ENCODE measurements at regions not wholly inside any gene's neighbourhood (a gene's known extent, or its start where the extent isn't known, plus 50 kb on each side); places are given as distances from the start of the nearest gene placed in this dataset.
"Not testable (repeated sequence)": the region's sequence is repeated elsewhere in the genome, so short reads cannot be mapped to it uniquely, and the experiment has no call there.

DNA sequence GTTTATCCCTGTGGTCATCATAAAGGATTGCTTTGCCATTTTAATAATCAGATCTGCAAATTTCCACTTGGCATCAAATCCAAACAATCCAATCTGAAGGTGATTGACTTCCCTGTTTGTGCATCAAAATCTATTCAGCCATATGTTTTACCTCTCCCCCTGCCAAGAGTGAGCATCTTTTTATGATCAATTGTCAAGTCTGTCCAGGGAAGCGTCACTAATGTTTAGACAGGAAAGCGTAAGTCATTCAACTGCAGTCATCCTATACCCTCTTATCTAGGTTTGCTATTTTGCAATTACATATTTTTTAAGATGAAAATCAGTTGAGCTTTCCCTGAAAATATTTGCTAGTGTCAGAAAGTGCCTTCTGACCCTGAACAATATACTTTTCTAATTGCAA, 1224.1 kb upstream of the SEL1L start:
- DNase-seq = no peak

DNA sequence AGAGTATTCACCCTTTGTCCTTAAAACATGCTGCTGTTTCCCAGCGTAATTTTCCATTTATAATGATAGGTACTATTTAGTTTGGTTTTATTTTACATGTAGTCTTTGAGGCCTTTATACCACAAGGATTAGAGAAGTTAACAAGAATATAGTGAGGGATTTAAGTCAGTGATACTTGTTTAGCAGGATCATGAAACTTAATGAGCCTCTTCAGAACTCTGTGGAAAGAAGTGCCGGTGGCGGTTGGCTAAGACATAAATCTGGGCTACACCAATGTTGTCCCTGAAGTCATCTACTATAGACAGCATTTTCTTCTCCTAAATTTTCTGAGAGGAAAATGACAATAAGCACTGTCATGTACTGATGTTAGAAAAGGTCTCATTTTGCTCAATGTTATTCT, 1226.0 kb upstream of the SEL1L start:
- DNase-seq = no peak

DNA sequence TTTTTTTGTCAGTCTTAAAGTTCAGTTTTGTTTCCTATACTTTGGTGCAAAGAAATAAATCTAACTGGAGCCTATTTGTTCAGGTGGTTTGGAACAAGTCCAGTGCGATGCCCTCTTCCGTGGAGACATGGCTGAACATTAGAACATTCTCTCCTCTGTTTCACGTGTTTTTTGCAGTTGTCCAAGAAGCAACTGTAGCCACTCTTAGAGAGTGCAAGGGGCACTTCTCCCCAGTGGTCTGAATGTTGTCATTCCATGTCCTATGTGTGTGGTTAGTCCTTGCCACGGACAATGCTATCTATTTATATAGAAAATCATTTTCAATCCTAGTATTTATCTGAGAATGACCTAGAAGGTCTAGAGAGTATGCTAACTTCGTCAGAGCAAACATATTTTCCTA, 1232.5 kb upstream of the SEL1L start:
- DNase-seq = no peak

DNA sequence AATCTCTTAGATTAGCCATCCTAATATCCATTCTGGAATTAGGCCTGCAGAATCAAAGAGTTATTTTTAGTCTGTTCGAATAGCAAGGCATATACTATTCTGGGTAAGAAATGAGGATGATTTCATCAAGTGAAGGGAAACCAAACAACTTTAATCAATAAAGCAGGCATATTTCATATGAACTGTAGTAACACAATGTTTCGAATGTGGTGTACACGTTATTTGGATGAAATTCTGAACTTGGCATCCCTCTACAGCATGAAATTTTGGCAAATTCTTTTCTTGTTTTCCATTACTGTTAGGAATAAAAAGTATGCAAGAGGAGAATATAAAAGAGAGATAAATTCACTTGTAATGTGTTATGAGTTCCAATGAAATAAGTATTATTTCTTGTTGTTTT, 1233.3 kb upstream of the SEL1L start:
- no peak for DNase-seq

DNA sequence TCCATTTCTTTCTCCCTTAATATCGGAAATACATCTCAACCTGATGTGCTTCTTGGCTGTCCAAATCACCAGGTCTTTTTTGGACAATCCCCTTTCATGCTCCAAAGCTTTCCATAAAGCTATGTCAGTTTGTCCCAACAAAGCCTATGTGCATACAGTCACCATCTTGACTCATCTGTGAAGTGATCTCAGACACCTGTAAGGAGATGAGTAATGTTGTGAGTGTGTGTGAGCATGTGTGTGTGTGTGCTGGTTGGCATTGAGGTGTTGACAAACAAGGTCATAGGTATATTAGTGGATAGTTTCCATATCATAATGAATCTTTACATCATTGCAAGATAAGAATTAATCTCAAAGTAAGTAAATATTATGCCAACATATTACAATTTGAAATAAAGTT, 1243.3 kb upstream of the SEL1L start:
- no peak for DNase-seq

DNA sequence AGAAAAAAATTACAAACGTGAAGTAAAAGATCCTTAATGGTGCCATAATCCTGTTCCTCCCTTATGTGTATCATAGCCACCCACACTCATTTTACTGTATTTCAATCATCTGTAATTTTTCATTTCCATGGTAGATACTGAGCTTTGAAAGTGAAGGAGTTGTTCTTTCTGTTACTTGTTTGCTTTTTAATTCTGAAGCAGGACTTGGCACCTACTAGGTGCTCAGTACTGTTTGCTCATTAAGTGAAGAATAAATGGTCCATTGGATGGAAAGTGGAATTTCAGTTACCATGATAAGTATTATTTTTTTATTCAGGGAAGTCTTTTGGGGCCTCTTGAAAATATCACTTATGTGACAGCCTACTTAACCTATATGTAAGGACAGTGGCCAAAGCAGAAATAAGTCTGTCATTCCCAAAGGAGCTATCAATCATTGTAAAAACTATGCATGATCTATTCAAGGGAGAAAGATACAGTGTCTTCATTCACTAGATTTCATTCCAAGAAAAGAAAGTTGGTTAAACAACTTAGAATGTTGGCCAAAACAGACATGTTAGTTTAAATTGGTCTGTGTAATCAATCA, 1244.4 kb upstream of the SEL1L start:
- no peak for DNase-seq

DNA sequence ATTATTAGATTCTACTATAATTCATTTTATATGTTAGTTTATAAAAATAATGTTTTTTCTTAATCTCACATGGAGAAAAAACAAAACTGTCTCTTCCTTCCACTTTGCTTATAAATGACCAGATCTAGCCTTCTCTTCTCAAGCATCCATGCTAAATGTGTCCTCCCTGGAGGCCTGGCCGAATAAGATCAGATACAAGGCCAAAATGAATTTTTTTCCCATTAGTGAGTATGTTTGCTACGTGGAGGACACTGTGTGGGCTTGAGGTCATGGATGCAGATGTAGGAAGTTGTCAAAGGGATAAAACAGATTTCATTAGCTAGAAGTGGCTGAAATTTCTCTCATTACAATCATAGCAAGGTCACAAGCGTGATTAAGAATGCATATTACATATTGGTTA, 1244.9 kb upstream of the SEL1L start:
- no peak for DNase-seq

DNA sequence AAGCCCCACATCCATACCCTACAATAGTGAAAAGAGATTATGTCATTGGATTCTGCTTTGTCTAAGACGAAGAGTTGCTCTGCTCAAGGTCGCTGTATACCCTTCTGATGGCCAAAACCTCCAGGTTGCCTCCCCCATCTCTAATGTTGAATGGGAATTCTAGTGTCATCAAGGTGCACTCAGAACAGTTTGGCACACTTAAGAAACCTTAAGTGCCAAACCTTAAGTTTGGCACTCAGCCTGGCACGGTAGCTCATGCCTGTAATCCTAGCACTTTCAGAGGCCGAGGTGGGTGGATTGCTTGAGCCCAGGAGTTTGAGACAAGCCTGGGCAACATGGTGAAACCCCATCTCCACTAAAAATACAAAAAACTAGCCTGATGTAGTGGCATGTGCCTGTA, 1245.6 kb upstream of the SEL1L start:
- DNase-seq = no peak

DNA sequence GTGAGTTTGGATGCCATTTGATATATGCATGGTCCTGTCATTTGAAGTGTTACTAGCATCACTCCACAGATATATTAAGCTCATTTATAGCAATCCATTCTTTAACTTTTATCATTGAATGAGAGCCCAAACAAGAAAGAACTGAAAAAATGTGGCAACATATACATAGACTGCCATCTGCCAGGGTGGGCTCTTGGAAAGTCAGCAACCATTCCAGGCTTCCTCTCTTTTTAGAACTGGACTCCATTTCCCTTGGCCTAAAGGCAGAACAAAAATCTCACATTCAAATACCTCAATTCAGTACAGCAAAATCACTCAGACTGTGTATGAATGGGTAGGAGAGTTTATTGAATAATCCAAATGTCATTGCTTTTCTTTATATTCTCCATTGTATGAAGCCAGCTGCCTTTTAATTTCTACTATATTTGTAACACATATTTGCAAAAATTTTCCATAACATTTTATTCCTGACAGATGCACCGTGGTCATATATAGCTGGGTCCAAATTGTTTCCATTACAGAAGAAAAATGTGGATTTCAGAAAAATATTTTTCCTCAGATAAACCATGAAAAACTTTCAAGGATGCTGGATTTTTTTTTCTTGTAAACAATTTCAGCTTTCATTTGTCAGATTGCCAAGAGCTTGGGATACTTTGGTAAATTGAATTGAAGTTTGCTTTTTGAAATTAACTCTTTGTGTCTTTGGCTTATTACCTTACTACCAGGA, 1252.3 kb upstream of the SEL1L start:
- DNase-seq = no peak

DNA sequence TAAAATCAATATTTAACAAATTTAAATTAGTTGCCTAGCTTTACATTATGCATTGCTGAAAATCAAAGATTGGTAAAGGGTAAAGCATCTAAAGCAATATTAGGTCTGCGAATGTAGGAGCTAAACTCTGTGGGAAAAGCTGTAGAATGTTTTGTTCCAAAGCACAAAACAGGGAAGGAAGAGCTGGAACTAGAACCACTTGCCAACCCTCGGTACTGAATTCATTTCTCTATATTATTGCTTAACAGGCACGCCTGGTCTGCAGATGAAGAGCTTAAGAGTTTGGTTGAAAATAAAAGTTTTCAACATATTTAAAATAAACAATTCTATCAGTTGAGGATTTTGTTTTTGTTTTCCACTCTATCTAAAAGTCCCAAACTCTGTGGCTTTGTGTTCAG, 1252.8 kb upstream of the SEL1L start:
- DNase-seq = no peak

DNA sequence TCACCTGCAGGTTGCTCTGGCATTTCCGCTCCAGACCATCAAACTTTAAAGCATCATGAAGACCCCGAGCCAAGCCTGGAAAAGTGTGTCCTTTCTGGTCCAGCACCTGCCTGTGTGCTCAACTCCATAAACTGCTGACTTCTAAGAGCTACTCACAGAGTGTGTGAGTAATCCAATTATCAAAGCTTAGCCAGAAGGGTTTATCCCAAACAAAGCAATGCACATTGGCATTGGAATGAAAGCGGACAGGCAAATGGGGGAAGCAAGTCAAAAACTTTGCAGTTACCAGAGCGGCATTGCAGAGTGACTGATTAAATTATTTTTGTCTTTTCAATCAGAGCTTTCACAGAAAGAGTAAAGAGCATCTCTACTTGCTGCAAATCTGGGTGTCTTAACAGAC, 1262.4 kb upstream of the SEL1L start:
- DNase-seq = no peak

DNA sequence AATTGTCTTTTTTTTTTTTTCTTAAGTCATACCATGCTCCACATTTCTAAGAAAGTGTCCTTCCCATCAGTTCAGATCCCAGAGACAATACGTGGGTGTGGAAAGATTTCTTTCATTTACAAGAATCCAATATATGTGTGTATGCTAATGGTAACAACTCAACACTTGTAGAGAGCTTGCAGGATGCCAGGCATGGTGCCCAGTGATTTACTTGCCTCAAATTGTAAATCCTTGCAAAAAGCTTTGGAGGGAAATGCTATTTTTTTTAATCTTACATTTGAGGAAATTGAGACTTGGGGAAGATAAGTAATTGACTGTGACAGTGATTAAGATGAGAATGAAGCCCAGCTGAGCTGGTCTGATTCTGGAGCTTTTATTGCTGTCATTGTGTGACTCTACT, 1264.6 kb upstream of the SEL1L start:
- no peak for DNase-seq

DNA sequence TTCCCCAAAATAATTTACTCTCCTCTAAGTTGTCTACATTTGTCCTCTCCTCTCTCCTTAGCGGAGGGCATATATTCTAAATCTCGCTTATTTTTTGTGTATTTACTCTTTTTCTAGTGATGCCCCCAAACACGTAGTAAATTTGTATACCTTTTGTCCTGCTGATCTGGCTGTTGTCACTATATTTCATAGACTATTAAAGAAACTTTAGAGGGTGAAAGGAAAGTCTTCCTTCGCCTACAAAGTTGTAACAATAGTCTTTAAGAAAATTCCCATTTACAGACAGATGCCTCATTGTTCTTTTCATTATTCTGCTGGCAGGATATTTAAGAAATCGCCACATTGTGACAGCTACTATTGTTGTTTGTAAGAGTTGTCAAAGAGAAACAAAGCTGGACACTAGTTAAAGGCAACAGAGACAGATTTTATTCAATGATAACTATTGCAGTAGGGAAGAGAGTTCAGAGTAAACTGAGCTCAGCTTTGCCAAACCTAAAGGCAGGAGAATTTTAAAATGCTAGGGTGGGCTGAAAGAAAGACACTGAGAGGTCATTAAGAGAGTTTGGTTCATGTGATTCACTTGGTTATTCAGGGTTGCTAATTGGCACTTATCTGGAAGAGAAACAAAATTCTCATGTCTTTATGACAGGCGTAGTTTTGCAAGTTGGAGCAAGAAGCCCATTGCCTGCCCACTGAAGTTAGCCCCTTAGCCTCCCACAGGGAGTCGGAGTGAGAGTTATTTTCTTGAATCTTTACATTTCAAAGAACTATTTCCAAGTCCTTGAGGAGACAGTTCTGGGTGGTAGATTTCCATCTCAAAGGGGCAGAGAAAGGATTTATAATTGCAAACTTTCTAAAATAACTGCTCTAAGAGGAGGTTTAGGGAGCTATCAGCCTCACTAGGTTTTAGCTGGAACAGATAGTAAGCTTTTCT, 1272.5 kb upstream of the SEL1L start:
- DNase-seq = no peak

DNA sequence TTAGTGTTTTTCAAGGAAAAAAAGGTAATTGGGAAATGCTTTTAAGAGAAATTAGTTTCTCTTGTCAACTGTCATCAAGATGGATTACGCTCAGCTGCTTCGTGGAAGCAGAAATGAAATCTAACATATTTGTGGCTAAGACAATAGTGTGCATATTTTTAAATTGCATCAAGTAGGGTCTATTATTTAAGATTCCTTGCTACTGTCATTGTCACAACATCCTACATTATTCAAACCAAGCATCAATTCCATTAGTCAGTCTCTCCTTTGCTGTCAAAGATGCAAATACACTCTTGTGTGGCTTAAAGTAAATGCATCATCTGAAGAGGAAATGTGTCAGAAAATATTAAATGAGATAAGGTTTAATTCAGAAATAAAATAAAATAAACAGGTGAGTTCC, 1277.6 kb upstream of the SEL1L start:
- no peak for DNase-seq

DNA sequence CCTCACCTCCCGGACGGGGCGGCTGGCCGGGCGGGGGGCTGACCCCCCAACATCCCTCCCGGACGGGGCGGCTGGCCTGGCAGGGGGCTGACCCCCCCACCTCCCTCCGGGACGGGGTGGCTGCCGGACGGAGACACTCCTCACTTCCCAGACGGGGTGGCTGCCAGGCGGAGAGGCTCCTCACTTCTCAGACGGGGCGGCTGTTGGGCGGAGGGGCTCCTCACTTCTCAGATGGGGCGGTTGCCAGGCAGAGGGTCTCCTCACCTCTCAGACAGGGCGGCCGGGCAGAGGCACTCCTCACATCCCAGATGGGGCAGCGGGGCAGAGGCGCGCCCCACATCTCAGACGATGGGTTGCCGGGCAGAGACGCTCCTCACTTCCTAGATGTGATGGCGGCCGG, 1280.7 kb upstream of the SEL1L start:
- not testable (repeated sequence) for DNase-seq

DNA sequence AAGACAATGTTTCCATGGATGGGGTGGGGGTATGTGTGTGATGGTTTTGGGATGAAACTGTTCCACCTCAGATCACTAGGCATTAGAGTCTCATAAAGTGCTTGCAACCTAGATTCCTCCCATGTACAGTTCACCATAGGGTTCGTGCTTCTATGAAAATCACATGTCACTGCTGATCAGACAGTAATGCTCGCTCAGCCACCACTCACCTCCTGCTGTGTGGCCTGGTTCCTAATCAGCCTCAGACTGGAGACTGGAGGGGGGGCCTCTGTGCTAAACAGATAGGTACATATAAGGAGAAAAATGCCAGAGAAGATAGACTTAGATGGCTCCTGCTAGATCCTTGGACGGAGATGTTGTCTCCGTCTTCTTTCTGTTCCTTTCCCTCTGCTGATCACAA, 1296.9 kb upstream of the SEL1L start:
- DNase-seq = no peak

DNA sequence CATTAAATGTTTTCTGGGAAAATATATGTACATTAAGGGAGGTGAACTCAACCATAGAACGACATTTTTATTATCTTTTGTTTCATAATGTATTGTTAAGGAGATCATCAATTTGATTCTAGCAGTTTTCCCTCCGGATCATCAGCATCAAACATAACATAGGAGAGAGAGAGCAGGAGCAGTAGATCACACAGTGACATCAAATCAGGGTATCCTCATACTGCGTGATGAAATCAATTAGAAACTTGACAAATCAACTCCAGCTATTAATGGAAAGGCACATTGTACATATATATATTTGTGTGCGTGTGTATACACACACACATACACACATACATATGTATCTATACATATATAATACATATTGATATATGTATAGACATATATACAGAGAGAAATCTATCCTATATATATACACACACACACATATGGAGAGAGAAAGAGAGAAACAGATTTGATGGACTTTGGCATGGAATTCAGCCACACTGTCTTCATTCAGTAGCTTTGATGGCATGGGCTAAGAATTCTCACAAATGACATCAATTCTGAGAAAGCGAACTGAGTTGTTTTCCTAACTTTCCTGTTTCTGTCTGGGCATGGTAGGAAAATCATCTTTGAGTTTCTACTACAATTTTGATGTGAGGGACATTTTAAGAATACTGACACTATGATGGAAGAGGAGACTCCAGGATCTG, 1302.8 kb upstream of the SEL1L start:
- DNase-seq = no peak

DNA sequence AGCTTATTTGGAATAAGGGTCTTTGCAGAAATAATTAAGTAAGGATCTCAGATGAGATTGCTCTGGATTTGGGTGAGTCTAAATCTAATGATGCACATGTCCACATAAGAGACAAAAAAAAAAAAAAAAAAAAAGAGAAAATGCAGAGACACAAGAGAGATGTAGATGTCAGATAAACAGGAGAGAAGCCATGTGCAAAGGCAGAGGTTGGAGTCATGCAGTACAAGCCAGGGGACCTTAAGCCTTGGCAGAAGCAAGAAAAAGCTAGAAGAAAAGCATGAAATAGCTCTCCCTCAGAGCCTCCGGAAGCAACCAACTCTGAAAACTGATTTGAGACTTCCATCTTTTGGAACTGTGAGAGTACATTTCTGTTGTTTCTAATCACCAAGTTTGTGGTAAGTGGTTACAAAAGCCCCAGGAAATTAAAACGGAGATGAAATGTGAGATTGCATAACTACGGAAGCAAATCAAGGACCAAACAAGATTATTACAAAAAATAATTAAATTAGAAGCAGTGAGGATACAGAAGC, 1304.0 kb upstream of the SEL1L start:
- no peak for DNase-seq

DNA sequence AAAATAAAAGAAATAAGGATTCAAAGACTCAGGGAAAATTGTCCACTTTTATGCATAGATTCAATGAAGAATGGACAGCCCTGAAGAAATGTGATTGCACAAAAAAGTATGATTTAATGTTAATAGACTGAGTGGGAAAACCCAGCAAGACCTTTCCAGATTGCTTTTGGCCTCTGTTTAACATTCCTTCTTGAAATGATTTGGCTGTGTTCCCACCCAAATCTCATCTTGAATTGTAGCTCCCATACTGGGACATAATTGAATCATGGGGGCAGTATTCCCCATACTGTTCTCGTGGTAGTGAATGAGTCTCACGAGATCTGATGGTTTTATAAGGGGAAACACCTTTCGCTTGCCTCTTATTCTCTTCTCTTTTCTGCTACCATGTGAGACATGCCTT, 1316.9 kb upstream of the SEL1L start:
- DNase-seq = no peak

DNA sequence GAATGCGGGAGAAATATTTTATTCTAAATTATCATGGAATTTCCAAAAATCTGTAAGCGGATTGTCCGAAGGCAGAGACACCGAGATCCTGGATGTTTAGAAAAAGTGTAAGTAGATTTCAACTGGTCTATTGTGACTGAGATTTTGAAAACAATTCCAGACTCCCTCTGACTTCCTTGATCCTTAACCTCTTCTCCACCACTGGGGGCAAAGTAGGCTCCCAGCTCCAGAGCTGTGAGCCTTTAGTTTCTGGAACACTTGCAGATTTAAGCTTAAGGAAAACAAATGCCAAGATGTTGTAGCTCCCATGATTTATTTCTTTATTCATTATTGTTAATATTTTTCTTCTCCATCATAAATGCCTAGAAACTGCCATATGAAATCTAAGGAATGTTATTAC, 1320.5 kb upstream of the SEL1L start:
- DNase-seq = no peak

DNA sequence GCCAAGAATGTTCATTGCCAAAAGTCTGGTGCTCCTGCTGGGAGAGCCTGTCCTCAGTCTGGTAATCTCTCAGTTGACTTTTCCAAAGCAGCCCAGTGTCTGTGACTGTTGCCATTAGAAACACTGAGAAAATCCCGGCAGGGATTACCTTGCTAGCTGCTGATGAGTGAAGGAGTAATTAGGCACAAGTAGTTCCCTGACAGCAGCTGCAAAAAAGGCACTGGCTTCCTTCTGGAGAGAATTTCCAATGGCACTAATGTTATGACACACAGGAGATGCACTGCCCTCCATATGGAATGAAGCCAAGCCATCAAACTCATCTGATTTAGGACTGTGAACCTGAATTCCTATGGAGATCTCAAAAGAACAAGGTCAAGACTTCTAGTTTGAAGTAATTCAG, 1321.2 kb upstream of the SEL1L start:
- no peak for DNase-seq

DNA sequence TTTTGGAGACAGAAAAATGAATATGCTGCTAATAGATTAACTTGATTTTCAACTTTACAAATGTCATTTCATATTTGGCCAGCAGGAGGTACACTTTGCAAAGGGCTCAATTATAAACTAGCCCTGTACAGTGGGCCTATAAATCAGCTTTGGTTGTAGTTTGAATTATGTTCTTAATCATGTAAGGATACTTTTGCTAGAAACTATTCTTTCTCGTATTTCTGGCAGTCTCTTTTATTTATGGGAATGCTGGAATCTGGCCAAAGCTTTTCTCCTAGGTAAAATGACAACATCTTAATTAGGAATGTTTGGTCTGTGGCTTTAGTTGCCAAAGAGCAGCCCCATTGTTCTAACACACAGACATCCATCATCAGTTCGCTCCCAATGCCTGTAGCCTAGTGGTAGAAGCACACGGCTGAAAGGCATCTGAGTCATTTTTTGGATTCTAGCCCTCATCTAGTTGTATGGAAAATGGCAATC, 1322.3 kb upstream of the SEL1L start:
- DNase-seq = no peak

DNA sequence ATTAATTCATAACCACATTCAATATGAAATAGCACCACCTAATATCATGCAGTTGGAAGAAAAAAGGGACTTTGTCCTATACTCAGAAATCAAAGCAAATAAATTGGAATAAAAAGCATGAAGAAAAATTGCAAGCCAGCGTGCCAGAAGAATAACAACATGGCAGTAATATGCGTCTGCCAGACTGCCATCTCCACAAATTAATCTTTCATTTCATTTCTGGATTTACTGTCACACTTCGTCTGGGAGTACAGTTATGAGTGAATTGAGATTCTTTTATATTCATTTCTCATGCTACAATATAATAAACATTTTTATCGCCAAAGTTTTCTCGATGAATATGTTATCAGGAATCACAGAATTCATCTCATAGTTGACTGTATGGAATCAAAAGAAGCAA, 1327.7 kb upstream of the SEL1L start:
- no peak for DNase-seq
